ENCODE measurements at regions not wholly inside any gene's neighbourhood (a gene's known extent, or its start where the extent isn't known, plus 50 kb on each side); places are given as distances from the start of the nearest gene placed in this dataset.

- peak in 2 of 58 donors; percentile 2 to 3 for DNase-seq
Observed at GRCh38 chr1:208834381-208835096, 590.4 kb upstream of the PLXNA2 start.

- DNase-seq, result no peak
Observed at GRCh38 chr1:208835097-208835463, 590.9 kb upstream of the PLXNA2 start.

GRCh38 chr1:208835781-208836180 is 591.6 kb upstream of the PLXNA2 start:
- DNase-seq, result no peak

GRCh38 chr1:208837242-208837641 is 593.1 kb upstream of the PLXNA2 start:
- no peak for DNase-seq

GRCh38 chr1:208841436-208841835 is 597.3 kb upstream of the PLXNA2 start:
- DNase-seq, result no peak

- DNase-seq, result no peak
Observed at GRCh38 chr1:208842451-208842850, 598.3 kb upstream of the PLXNA2 start.

- DNase-seq, result no peak
Observed at GRCh38 chr1:208844158-208844557, 600.0 kb upstream of the PLXNA2 start.

GRCh38 chr1:208848854-208849253 is 604.7 kb upstream of the PLXNA2 start:
- no peak for DNase-seq

GRCh38 chr1:208850442-208850841 is 606.3 kb upstream of the PLXNA2 start:
- DNase-seq, result no peak

GRCh38 chr1:208851366-208851765 is 607.2 kb upstream of the PLXNA2 start:
- no peak for DNase-seq

GRCh38 chr1:208852911-208853310 is 608.7 kb upstream of the PLXNA2 start:
- DNase-seq, result no peak

GRCh38 chr1:208855403-208855802 is 611.2 kb upstream of the PLXNA2 start:
- DNase-seq, result no peak

- no peak for DNase-seq
Observed at GRCh38 chr1:208857465-208857864, 613.3 kb upstream of the PLXNA2 start.

GRCh38 chr1:208858738-208859137 is 614.6 kb upstream of the PLXNA2 start:
- DNase-seq, result no peak

GRCh38 chr1:208864366-208864965 is 620.3 kb upstream of the PLXNA2 start:
- DNase-seq, result no peak

- no peak for DNase-seq
Observed at GRCh38 chr1:208866386-208866955, 622.3 kb upstream of the PLXNA2 start.

GRCh38 chr1:208868554-208868953 is 624.4 kb upstream of the PLXNA2 start:
- DNase-seq, result no peak

GRCh38 chr1:208874915-208875314 is 630.7 kb upstream of the PLXNA2 start:
- DNase-seq, result no peak

- DNase-seq, result no peak
Observed at GRCh38 chr1:208879022-208879421, 634.8 kb upstream of the PLXNA2 start.

- DNase-seq, result no peak
Observed at GRCh38 chr1:208880433-208881100, 636.4 kb upstream of the PLXNA2 start.

- DNase-seq, result no peak
Observed at GRCh38 chr1:208885060-208885459, 640.9 kb upstream of the PLXNA2 start.

GRCh38 chr1:208885650-208886049 is 641.5 kb upstream of the PLXNA2 start:
- no peak for DNase-seq
